HG03064 (cell line): ENCODE measurements at regions not wholly inside any gene's neighbourhood (a gene's known extent, or its start where the extent isn't known, plus 50 kb on each side); places are given as distances from the start of the nearest gene placed in this dataset.
A peak's percentile ranks its signal among the peaks of the same experiment; 100 is the strongest.

Experiments
- ATAC-seq: cut with Tn5 transposase; IDR thresholded peaks from one replicate; pipeline ENCODE4 v1.9.1; 2021; ENCODE audit warnings: low read depth; ENCODE audit not compliant: unreplicated experiment

DNA sequence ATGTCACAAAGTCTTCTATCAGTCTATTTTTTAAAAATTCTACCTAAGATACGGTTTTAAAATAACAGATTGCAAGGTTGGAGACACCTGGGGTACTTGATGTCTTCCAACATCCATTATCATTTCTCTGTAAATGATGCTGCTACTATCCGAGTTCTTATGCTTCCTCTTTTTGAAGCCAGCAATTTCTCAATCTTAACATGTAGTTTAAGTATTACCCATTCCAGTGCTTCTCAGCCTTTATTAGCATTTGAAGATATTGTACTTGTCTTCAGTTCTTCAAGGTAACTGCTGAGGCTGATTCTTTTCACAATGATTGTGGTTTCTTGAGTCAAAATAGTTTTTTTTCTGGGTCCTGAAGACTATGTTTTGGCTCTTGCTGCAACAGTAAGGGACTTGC, 96.4 kb upstream of the SELENOP start:
- no peak for ATAC-seq

DNA sequence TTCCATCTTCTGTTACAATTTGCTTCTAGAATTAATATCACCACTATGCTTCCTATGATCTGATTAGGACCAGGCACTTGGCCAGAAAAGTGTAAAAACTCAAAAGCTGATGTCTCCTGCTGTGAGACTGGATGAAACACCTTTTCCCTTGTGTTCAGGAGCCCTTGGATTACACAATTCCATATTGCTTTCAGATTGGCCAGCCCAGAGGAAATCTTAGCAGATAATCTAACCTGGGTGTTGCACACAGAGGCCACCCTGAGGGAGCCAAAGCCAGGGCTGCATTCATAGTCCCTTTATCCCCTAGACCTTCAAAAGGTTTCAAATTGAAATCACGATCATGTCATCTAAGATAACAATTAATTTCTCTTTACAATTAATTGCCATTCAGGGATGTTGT, 94.1 kb upstream of the SELENOP start:
- ATAC-seq, result no peak

DNA sequence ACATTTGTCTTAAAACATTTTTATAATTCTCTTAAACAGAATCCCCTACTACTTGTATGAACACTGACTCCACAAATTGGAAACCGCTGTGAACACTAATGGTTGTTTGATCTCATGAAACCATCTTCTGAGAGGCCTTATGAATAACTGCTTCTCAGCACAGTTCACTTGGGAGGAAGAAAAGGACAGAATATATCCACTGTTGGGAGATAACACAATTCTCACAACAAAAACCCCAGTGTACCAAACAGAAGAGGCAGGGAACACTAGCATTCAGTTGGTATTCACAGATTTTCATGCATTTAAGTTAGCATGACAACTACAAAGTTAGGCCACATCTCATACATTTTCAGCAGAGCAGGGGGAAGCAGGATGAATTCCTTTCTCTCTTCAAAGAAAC, 89.0 kb upstream of the SELENOP start:
- no peak for ATAC-seq

DNA sequence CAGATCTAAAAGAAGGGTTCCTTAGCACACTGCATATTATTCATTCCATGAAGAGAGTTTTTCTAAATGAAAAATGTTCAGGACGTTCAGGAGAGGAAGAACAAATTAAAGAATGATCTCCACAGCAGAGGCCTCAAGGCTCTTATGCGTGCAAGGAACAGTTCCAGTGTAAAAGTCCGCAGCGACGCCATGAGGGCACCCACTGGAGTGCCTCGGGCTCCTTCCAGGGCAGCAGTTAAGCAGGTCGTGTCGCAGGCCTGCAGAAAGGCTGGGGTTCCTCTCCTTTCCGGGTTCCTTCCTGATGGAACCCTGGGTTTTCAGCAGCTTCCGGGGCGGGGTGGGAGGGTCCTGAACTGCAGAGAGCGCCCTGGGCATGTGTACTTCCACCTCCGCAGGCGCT, 87.1 kb upstream of the SELENOP start:
- no peak for ATAC-seq

DNA sequence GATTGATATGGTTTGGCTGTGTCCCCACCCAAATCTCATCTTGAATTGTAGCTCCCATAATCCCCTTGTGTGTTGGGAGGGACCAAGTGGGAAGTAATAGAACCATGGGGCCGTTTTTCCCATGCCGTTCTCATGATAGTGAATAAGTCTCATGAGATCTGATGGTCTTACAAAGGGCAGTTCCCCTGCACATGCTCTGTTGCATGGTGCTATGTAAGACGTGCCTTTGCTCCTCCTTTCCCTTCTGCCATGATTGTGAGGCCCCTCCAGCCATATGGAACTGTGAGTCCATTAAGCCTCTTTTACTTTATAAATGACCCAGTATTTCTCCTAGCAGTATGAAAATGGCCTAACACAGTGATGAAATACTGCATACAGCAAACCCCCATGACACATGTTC, 84.8 kb upstream of the SELENOP start:
- no peak for ATAC-seq

DNA sequence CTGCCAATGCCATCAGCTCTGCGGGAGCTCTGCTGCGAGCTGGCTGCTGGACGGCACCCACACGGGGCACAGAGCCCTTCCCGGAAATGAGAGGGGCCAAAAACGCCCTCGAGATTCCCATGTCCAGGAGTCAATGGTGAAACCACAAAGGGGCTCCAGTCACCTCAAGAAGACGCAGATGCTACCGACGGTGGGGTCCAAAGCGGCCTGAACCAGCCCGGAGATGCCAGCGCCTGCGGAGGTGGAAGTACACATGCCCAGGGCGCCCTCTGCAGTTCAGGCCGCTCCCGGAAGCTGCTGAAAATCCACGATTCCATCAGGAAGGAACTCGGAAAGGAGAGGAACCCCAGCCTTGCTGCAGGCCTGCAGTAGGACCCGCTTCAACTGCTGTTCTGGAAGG, 82.4 kb upstream of the SELENOP start:
- no peak for ATAC-seq

DNA sequence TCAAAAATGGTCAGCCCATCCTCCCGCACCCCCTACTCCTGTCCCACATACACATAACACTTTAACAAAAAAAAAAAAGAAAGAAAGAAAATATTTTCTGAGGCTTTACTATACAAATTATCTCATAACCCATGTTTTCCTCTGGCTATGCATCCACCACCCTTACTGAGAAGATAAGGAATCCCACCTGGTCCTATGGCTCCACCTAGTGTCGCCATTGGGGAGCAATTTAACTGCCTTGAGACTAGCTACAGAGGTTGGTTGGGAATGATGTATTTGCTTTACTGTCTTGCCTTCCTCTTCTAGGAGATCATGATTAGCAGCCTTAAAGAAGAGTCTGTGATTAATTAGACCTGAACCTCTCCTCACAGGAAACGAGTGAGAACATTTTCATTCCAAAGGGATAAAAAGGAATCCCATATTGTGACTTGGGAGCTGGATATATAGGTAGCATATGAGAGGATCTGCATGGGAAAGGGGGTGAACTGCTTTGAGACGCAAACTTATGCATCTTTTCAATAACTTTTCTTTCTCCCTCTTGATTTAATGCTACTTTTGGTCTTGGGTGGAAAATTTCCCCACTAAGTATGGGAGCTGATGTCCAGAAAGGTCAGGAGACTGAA, 77.7 kb upstream of the SELENOP start:
- peak; percentile 77 for ATAC-seq

DNA sequence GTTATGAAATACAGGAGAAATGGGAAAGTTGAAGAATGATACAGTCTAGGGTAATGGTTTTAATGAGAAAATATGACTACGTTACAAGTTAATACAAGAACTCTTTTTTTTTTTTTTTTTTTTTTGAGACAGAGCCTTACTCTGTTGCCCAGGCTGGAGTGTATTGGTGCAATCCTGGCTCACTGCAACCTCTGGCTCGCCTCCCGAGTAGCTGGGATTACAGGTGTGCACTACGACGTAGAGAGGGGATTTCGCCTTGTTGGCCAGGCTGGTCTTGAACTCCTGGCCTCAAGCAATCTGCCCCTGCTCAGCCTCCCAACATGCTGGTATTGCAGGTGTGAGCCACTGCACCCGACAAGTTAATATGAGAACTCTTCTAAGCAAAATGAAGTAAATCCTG, 77.1 kb upstream of the SELENOP start:
- no peak for ATAC-seq

DNA sequence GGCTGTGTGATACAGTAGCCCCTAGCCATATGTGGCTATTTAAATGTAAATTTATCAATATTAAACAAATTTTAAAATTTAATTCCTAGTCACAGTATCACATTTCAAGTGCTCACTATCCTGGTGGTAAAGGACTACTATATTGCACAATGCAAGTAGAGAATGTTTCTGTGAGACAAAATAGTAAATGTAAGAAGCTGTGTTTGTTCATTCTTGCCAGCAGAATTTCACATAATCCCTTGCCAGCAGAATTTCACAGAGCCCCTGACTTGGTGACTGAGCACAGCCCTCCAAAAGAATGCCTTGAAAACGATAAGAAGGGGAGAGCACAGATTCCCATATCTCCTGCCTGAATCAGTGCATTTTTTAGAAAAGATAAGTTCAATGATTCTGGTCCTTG, 75.9 kb upstream of the SELENOP start:
- ATAC-seq, result no peak

DNA sequence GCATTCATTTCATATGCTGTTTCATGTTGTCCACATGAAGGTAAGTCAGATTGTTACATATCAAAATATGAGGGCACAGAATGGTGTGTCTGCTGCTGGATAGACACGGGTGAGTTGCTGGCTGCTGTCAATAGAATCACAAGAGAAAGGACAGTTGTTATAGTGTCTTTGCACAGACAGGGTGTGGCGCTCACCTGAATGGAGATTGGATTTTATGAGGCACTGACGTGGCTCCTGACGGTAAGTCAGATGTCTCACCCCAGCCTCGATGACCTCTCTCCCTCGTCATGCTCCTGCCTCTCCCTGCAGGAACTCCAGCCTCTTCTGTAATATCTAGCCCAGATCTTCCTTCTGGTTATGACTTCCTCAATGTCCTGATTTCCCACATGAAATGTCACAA, 75.4 kb upstream of the SELENOP start:
- no peak for ATAC-seq

DNA sequence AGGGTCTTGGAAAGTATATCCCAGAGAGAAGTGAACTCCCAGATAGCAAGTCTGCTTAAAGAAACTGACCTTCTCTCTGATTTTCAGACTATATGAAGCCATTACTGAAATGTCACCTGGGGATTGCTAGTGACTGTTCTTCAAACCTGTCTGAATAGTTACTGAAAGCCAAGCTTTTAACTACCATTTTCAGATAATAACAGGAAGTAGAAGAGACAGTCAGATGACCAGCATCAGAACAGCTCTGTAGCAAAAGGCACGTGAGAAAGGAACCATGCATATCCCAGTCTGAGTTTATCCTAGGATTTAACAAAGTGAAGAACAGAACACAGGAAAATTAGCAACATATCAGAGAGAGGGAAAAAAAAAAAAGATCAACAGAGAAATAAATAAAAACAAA, 74.9 kb upstream of the SELENOP start:
- ATAC-seq, result no peak

DNA sequence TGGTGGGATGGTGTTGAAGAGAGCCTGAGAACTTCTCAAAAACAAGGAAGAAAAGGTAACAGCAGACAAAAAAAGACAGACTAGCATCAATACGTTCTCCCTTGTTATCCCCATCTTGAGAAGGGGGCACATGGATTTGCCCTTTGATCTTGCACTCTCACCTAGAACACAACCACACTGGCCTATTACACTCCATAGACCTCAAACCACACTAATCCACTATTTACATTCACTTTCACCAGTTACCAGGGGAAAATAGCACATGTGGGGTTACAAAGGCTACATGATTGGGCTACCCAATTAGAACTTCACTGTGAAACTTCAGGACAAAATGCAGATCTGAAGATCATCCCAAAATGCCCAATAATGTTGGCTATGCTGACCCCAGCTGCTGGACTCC, 72.6 kb upstream of the SELENOP start:
- no peak for ATAC-seq

DNA sequence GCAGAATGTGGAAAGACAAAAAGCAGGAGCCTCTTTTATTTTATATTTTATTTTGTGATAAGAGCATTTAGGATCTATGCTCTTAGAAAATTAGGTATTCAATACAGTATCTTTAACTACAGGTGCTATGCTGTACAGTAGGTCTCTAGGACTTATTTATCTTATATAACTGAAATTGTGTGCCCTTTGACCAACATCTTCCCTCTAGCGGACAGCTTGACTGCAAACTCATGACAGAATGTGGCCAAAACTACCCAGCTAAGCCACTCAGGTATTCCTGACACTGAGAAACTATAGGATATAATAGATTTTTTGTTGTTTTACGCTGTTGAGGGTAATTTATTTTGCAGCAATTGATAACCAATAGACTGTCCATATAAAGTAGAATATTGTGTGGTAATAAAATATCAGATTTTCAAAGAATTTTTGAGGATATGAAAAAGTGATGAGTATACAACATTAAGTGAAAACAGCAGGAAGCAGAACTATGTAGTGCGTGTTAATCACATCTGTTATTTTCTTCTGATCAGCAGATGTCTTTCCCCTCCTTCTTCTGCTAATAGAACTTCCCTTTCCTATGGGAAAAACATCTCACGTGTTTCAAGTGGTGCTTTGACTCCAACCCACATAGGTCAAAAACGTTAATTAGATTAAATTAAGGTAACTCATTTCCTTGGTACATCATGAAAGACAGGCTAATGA, 69.9 kb upstream of the SELENOP start:
- ATAC-seq, result no peak

DNA sequence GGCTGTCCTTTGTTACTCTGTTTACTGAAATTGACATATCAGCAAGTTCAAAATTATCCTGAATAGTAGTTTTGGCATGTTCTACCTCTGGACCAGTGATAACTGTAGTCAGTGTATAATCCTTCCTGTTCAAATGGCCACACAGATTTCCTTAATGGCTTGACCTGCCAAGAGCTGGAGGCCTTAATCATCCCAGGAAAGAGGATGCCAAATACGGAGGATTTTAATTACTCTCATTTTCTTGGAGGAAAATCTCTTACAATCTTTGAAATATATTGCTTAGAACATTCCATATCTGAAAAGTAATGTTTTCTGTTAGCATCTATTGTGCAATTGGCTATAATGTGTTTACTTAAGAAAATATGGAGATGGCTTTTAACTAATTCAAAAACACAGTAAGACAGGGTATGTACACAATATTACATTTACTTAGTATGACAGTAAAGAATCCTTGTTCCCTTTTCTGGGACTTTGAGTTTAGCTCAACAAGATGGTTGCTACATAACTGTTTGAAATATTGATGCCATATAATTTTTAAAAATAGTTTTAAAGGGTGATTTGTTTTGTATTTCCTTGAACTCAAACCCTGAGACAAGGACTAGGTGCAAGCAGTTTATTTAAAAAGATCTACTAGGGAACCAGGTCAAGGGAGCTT, 68.9 kb upstream of the SELENOP start:
- ATAC-seq, result no peak

DNA sequence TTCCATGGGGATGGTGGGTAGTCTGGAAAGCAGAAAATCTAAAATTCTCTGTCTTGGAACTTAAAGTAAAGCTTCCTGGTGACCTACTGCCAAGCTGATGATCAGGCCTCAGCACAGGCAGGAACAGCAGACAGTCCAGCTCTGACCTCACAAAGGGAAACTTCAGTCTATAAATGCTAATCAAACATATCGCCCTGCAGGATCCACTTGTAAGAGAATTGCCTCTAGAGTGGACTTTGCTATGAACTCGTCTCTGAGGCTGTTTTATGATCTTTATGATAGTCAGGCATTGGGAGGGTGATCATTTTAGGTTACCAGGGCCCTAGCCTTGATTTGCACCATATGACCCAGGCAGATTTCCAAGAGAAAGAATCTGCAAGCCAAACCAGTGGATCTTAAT, 67.6 kb upstream of the SELENOP start:
- ATAC-seq, result no peak

DNA sequence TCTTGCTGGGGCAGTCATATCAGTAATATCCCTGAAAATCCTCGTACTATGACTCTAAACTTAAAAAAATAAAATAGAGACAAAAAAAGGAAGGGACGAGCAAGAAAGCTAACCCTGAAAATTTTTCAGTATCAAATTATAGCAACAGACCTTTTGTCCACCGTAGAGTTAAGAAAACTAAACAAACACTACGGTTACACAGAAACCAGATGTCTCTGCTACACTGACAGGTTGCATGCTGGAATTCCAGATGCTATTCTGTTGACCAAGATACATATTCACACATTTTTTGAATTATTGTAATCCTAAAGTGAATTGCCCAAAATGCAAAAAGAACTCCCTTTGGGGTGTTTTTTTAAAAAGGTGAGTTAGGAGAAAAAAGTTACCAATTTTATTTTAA, 66.9 kb upstream of the SELENOP start:
- no peak for ATAC-seq

DNA sequence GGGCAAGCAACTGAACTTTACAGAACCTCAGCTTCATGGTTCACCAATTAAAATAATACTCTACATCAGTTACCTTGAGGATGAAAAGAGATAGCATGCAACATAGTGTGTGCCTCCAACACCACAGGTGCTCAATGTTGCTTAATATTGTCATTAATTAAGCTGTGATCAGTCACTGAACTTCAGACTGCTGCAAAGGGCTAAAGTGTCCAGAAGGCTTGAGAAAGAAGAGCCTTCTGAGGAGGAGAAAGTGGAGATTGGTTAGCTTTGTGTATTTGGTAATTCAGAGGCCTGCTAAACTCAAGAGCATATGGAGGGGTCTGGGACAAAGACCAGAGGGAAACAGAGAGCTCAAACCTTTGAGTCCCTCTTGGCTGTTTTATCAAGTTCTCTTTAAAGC, 66.3 kb upstream of the SELENOP start:
- no peak for ATAC-seq

DNA sequence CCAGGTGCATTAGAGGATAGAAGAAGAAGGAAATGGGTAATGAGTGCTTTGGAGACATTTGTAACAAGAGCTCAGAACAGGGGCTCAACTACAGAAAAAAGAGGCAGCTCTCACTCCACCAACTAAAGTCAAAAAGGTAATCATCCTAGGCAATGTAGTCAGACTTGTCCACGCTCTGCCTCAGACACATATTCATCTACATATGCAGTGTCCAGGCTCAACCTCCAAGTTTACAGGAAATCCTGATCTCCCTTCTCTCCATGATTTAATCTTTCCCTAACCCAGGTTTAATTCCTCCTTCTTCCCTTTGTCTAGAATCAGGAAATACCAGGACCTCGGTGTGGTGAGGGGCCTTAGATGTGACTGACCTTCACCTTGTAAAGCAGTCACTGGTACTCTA, 65.7 kb upstream of the SELENOP start:
- ATAC-seq, result no peak

DNA sequence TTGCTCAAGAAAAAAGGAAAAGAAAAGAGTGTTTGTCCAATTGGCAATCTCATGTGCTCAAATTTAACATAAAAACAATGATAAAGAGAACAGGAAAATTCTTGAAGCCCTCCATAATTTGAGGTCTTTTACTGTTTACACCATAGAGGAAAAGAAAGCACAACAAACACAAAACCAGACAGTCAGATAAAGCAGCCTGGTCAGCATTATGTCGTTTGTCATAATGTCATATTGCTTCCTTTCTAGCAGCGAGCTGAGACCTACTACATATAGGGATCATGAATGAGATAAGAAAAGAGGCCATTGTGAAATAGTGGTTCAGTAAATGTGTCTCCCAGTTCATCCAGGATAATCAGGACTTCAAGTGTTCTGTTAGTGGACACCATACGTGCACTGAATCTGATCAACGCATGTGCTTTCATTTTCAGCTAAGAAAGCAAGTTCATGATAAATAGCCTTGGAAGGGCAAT, 64.7 kb upstream of the SELENOP start:
- no peak for ATAC-seq

DNA sequence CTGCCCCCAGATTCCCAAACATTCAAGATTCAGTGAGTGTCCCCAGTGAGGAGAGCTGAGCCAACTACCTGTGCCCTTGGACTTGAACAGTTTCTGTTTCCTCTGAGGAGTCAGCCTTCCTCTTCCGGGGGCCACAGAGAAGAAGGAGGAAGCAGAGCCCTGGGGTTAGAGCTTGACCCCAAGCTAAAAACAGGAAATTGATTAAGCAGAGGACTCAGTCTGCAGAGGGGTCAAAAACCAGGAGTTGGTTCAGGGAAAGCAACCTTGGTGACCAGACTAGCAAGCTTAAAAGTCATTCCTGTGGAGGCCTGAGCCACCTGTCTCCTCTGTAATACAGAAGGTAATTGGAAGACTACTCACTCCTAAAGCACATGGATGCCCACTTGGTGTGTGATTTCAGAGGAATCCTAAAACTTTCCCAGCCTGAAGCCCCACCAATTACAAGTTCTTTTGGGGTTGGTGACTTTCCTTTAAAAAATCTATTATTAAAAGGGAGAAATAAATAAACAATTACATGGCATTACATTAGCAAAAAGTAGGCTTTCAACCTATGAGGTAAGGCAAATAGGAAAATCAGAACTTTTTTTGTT, 64.2 kb upstream of the SELENOP start:
- ATAC-seq, result no peak

DNA sequence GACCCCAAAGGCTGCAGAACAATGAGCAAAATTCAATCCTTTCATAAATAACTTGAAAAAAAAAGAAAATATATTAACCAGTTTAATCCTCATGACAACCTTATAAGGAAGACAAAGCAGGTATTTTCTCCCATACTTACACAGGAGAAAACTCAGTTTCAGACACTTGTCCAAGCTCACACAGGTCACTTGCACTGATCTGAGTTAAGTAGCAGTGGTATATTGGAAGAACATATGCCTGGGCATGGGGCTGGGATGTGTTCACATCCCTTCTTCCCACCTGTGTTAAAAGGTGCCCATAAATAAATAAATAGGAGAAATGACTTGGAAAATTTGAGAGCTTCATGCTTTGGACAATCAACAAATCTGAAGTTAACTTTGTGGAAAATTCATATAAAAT, 63.5 kb upstream of the SELENOP start:
- no peak for ATAC-seq
